22Rv1 (cell line): ENCODE measurements at regions not wholly inside any gene's neighbourhood (a gene's known extent, or its start where the extent isn't known, plus 50 kb on each side); places are given as distances from the start of the nearest gene placed in this dataset.

Source experiments
- CTCF ChIP-seq: fragments of 450-650 bp; IDR thresholded peaks from 2 replicates; pipeline ENCODE4 v1.5.1; 2017; ENCODE audit warnings: mild to moderate bottlenecking
- ZFX ChIP-seq: fragments of 450-650 bp; IDR thresholded peaks from 2 replicates; pipeline ENCODE4 v1.6.1; 2017; ENCODE audit warnings: antibody characterized with exemption, borderline replicate concordance

- TF ChIP-seq CTCF (no peak), ZFX (no peak)
These were observed 243.0 kb downstream of the ACTR3B start for GRCh38 chr7:153002572-153002971.
